ENCODE measurements at regions not wholly inside any gene's neighbourhood (a gene's known extent, or its start where the extent isn't known, plus 50 kb on each side); places are given as distances from the start of the nearest gene placed in this dataset.

GRCh38 chr17:5826384-5826783 is 242.1 kb upstream of the NLRP1 start:
- Mint-ChIP-seq H3K4me1 (peaks cover 18% of the 10 kb centered on the region), H3K4me3 (no peak overlapping the region), H3K27ac (no peak overlapping the region), H3K36me3 (ENCODE audit: low read depth) (peaks cover 9% of the 10 kb centered on the region; the same call in 2 of the 3 replicates), H3K9me3 (peaks cover 3% of the 10 kb centered on the region; the same call in 1 of the 3 replicates), H3K27me3 (ENCODE audit: insufficient read depth, low read depth, poor library complexity) (peaks cover 10% of the 10 kb centered on the region)
- H3K79me2 ChIP-seq (replicated peaks; ENCODE audit: insufficient read depth): no peaks in the 10 kb centered on the region
- H3K27ac ChIP-seq (ENCODE audit: low read depth): no peak overlapping the region
- H3K27me3 ChIP-seq (ENCODE audit: insufficient read depth): no peaks in the 10 kb centered on the region
- TF ChIP-seq, protein P1, sequence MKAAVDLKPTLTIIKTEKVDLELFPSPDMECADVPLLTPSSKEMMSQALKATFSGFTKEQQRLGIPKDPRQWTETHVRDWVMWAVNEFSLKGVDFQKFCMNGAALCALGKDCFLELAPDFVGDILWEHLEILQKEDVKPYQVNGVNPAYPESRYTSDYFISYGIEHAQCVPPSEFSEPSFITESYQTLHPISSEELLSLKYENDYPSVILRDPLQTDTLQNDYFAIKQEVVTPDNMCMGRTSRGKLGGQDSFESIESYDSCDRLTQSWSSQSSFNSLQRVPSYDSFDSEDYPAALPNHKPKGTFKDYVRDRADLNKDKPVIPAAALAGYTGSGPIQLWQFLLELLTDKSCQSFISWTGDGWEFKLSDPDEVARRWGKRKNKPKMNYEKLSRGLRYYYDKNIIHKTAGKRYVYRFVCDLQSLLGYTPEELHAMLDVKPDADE (IDR thresholded peaks at IDR 0.05): no peak
- TF ChIP-seq STAT1 (IDR thresholded peaks at IDR 0.05; ENCODE audit: unreplicated experiment) (no peak), ZNF114 (CRISPR knock-in tag; IDR thresholded peaks at IDR 0.05) (no peak), REST (IDR thresholded peaks at IDR 0.05; ENCODE audit: unreplicated experiment) (no peak), CREB1 (CRISPR knock-in tag; IDR thresholded peaks at IDR 0.05; ENCODE audit: low read depth) (no peak), JUNB (IDR thresholded peaks at IDR 0.05; ENCODE audit: unreplicated experiment) (no peak), EZH2 (IDR thresholded peaks at IDR 0.05; ENCODE audit: low read depth, unreplicated experiment) (no peak)
- no peak overlapping the region for H3K4me3 ChIP-seq
- no peak overlapping the region for H2AFZ ChIP-seq
- no peak overlapping the region for H3K4me2 ChIP-seq
- DNase-seq (ENCODE audit: low spot score) (no peak), ATAC-seq (no peak)
- no peaks in the 10 kb centered on the region for H4K20me1 ChIP-seq (replicated peaks; ENCODE audit: insufficient read depth)
- H3K36me3 ChIP-seq (ENCODE audit: insufficient read depth): no peaks in the 10 kb centered on the region
- H3K9me2 ChIP-seq (ENCODE audit: insufficient read depth): no peaks in the 10 kb centered on the region; the same call in 1 of the 2 replicates
- peaks cover 8% of the 10 kb centered on the region for H3K4me1 ChIP-seq (ENCODE audit: insufficient read depth)
- H3F3A ChIP-seq (replicated peaks; ENCODE audit: low read depth): no peaks in the 10 kb centered on the region

DNA sequence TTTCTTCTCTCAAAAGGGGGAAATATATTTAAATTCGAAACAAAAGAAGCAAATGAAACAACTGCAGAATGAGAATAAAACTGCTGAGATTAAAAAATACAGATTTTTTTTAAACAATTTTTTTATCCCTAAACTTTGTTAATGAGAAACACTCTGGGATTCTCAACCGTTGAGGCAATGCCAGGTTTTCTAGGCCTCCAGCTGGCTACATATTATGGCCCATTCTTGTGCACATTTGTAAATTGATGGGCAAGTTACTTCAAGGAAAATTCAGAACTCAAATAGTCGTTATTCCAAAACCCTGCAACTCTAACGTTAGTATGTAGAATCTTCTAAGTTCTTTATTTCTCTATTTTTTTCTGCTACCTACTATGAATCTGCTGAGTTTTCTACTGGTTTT is 239.3 kb upstream of the WSCD1 start:
- Histone ChIP-seq H3F3A (replicated peaks; ENCODE audit: low read depth) (no peaks in the 10 kb centered on the region), H3K27ac (ENCODE audit: low read depth) (no peak overlapping the region), H3K36me3 (ENCODE audit: insufficient read depth) (no peaks in the 10 kb centered on the region), H3K4me3 (no peak overlapping the region), H3K4me2 (no peak overlapping the region), H3K9me2 (ENCODE audit: insufficient read depth) (no peaks in the 10 kb centered on the region), H4K20me1 (replicated peaks; ENCODE audit: insufficient read depth) (no peaks in the 10 kb centered on the region), H2AFZ (no peak overlapping the region), H3K79me2 (replicated peaks; ENCODE audit: insufficient read depth) (no peaks in the 10 kb centered on the region), H3K27me3 (ENCODE audit: insufficient read depth) (no peaks in the 10 kb centered on the region), H3K4me1 (ENCODE audit: insufficient read depth) (peaks cover 27% of the 10 kb centered on the region)
- Mint-ChIP-seq H3K4me1 (peaks cover 36% of the 10 kb centered on the region), H3K36me3 (ENCODE audit: low read depth) (peaks cover 9% of the 10 kb centered on the region; the same call in 2 of the 3 replicates), H3K27ac (no peak overlapping the region; the same call in 1 of the 2 replicates), H3K9me3 (peaks cover 3% of the 10 kb centered on the region; the same call in 1 of the 3 replicates), H3K4me3 (no peak overlapping the region), H3K27me3 (ENCODE audit: insufficient read depth, low read depth, poor library complexity) (peaks cover 2% of the 10 kb centered on the region)
- ATAC-seq (no peak), DNase-seq (ENCODE audit: low spot score) (no peak)
- TF ChIP-seq POLR2AphosphoS5 (IDR thresholded peaks at IDR 0.05; ENCODE audit: low read depth) (no peak), ZNF114 (CRISPR knock-in tag; IDR thresholded peaks at IDR 0.05) (no peak), STAT1 (IDR thresholded peaks at IDR 0.05; ENCODE audit: unreplicated experiment) (no peak), CTCF (conservative IDR thresholded peaks at IDR 0.05; ENCODE audit: low read depth in 2 of 2) (no peak), CREB1 (CRISPR knock-in tag; IDR thresholded peaks at IDR 0.05; ENCODE audit: low read depth) (no peak)
